GM23338 (cell line): ENCODE measurements at regions not wholly inside any gene's neighbourhood (a gene's known extent, or its start where the extent isn't known, plus 50 kb on each side); places are given as distances from the start of the nearest gene placed in this dataset.

ENCODE experiments used
- ETS1 ChIP-seq: IDR thresholded peaks from 2 replicates; pipeline ENCODE4 v1.6.1; 2016; ENCODE audit warnings: antibody characterized with exemption
- EZH2 ChIP-seq: fragments of 200-600 bp; sonication (generic); IDR thresholded peaks from one replicate; pipeline ENCODE4 v1.8.0; 2017; ENCODE audit warnings: antibody characterized with exemption, mild to moderate bottlenecking, low read depth; ENCODE audit not compliant: unreplicated experiment

DNA sequence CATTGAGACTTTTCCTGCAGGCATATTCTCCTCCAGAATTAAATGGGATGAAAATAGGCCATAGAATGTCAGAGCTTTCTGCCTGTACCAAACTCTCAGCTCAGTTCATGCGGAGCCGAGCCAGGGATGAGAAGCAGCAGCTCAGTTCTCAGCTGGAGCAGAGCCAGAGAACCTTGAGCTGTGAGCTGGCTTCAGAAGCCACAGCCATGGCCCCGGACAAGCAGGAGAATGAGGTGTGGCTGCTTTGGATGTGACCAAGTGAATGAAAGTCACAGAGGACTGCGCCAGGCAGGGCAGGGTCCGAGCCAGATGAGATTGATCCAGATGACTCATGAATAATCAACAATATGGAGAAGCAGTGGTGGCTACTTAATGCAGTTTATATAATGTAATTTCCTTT lies 633.8 kb downstream of the NCAM2 start:
- TF ChIP-seq ETS1 (no peak), EZH2 (no peak)
